Rectal smooth muscle tissue (tissue), 1 donor: ENCODE measurements at regions not wholly inside any gene's neighbourhood (a gene's known extent, or its start where the extent isn't known, plus 50 kb on each side); places are given as distances from the start of the nearest gene placed in this dataset.

Source experiments
- H3K27ac ChIP-seq: one replicate; pipeline ENCODE4 v1.7.0; 2013; ENCODE audit warnings: low read depth, low read length, inconsistent platforms
- H3K27me3 ChIP-seq: one replicate; pipeline ENCODE4 v1.7.0; 2013; ENCODE audit warnings: low read length; ENCODE audit not compliant: control insufficient read depth, insufficient read depth
- H3K36me3 ChIP-seq: one replicate; pipeline ENCODE4 v1.7.0; 2013; ENCODE audit warnings: low read length; ENCODE audit not compliant: control insufficient read depth, insufficient read depth
- H3K4me1 ChIP-seq: one replicate; pipeline ENCODE4 v1.7.0; 2013; ENCODE audit warnings: low read length; ENCODE audit not compliant: control insufficient read depth, insufficient read depth
- H3K4me3 ChIP-seq: one replicate; pipeline ENCODE4 v1.7.0; 2013; ENCODE audit warnings: low read length
- H3K9ac ChIP-seq: one replicate; pipeline ENCODE4 v1.7.0; 2013; ENCODE audit warnings: low read length

DNA sequence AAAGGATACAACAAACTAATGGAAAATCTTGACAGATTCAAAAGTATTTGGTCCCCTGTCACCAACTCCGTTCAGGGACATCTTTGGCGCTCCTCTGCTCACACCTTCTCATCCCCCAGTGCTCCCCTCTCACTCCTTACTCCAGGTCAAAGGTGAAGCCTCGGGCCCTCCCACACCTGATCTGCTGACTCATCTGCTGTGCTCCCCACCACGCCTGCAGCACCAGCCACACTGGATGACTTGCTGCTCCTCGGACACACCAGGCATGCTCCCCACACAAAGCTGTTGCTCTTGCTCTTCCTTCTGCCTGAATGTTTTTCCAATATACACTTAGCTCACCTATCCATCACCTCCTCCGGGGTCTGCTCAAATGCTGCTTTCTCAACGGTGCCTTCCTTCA, 123.4 kb downstream of the ESM1 start:
- no peaks in the 10 kb centered on the region for H3K27me3 ChIP-seq
- no peak overlapping the region for H3K9ac ChIP-seq
- peaks cover under 1% of the 10 kb centered on the region for H3K4me1 ChIP-seq
- H3K4me3 ChIP-seq, result no peak overlapping the region
- H3K27ac ChIP-seq, result no peak overlapping the region
- no peaks in the 10 kb centered on the region for H3K36me3 ChIP-seq

GRCh38 chr5:54861212-54861894, 124.0 kb downstream of the ESM1 start:
- Histone ChIP-seq H3K4me1 (no peaks in the 10 kb centered on the region), H3K9ac (no peak overlapping the region), H3K36me3 (no peaks in the 10 kb centered on the region), H3K27me3 (no peaks in the 10 kb centered on the region), H3K4me3 (no peak overlapping the region), H3K27ac (no peak overlapping the region)

DNA sequence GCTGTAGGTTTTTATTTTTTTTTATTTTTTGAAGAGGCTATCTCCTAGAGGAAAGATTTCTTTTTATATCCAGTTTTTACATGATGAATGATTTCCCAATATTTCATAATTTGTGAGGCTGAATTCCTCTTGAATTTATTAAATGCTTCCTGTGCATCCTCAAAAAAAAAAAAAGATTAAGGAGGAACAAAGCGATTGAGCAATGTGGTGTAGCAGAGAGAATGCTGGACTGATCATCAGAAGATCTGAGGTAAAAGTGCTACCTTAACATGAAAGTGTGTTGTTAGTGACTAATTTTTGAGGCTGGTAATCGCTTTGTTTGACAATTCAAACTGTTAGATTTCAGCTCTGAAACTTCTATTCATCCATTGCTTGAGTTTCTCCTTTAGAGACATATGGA, 125.1 kb downstream of the ESM1 start:
- Histone ChIP-seq H3K4me3 (no peak overlapping the region), H3K27me3 (no peaks in the 10 kb centered on the region), H3K36me3 (no peaks in the 10 kb centered on the region), H3K9ac (no peak overlapping the region), H3K27ac (no peak overlapping the region), H3K4me1 (no peaks in the 10 kb centered on the region)

DNA sequence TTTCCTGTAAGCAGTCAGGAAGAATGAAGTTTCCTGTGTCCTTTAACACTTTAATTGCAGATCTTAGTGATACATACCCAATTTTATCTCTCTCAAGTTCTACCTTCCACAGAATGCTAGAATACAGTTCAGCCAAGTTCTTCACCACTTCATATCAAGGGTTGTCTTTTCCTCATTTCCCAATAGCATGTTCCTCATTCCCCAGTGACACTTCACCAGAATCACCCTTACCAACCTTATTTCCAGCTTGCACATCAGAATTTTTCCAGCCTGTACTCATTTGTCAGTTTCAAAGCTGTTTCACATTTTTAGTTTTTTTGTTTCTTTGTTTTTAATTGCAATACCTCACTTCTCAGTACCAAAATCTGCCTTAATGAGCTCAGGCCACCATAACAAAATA, 126.1 kb downstream of the ESM1 start:
- H3K4me3 ChIP-seq, result no peak overlapping the region
- no peak overlapping the region for H3K9ac ChIP-seq
- H3K27me3 ChIP-seq, result no peaks in the 10 kb centered on the region
- H3K27ac ChIP-seq, result no peak overlapping the region
- no peaks in the 10 kb centered on the region for H3K4me1 ChIP-seq
- no peaks in the 10 kb centered on the region for H3K36me3 ChIP-seq

GRCh38 chr5:54854883-54855581, 130.4 kb downstream of the ESM1 start:
- Histone ChIP-seq H3K4me3 (no peak overlapping the region), H3K27ac (no peak overlapping the region), H3K9ac (no peak overlapping the region), H3K4me1 (no peaks in the 10 kb centered on the region), H3K27me3 (no peaks in the 10 kb centered on the region), H3K36me3 (no peaks in the 10 kb centered on the region)

DNA sequence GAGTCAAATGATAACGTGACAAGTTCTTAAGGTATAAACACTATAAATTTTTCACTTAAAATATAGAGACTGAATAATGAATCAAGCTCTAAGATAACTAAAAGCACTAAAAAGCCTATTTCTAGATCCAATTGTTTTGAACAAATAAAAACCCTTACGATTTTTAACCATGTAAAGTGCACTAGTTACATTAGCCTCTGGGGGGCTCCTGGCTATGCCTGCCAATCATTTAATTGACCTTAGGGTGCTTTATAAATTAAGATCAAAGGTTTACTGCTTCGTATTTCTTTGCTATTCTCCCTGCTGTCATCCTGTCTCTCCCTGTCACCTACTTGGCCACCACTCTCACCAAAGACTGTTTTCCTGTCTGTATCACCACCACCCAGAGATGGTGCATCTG, 133.4 kb downstream of the ESM1 start:
- Histone ChIP-seq H3K9ac (no peak overlapping the region), H3K4me3 (no peak overlapping the region), H3K36me3 (no peaks in the 10 kb centered on the region), H3K27me3 (no peaks in the 10 kb centered on the region), H3K4me1 (no peaks in the 10 kb centered on the region), H3K27ac (no peak overlapping the region)

GRCh38 chr5:54851449-54851848, 133.9 kb downstream of the ESM1 start:
- Histone ChIP-seq H3K4me3 (no peak overlapping the region), H3K4me1 (no peaks in the 10 kb centered on the region), H3K9ac (no peak overlapping the region), H3K36me3 (no peaks in the 10 kb centered on the region), H3K27ac (no peak overlapping the region), H3K27me3 (no peaks in the 10 kb centered on the region)

DNA sequence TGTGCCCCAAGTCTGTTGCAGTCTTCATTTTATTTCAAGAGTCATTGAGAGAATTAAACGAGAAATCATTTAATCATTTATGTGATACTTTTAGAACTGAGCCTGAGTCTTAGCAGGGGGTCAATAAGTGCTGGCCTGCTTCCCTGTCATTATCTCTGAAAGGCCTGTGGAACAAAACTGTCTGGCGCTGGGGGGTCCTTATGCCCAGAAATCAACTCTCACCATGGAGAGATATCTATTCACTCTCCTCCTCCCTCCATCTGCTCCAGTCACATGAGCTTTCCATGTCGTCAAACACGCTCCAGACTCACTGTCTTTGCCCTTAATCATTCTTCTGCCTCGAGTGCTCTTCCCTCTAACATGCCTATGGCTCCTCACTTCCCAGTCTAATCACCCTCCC, 136.8 kb downstream of the ESM1 start:
- Histone ChIP-seq H3K27me3 (no peaks in the 10 kb centered on the region), H3K4me1 (no peaks in the 10 kb centered on the region), H3K4me3 (no peak overlapping the region), H3K27ac (no peak overlapping the region), H3K36me3 (no peaks in the 10 kb centered on the region), H3K9ac (no peak overlapping the region)

GRCh38 chr5:54845567-54845941, 139.8 kb downstream of the ESM1 start:
- no peak overlapping the region for H3K27ac ChIP-seq
- no peak overlapping the region for H3K4me3 ChIP-seq
- H3K9ac ChIP-seq, result no peak overlapping the region
- no peaks in the 10 kb centered on the region for H3K27me3 ChIP-seq
- H3K36me3 ChIP-seq, result no peaks in the 10 kb centered on the region
- H3K4me1 ChIP-seq, result no peaks in the 10 kb centered on the region

DNA sequence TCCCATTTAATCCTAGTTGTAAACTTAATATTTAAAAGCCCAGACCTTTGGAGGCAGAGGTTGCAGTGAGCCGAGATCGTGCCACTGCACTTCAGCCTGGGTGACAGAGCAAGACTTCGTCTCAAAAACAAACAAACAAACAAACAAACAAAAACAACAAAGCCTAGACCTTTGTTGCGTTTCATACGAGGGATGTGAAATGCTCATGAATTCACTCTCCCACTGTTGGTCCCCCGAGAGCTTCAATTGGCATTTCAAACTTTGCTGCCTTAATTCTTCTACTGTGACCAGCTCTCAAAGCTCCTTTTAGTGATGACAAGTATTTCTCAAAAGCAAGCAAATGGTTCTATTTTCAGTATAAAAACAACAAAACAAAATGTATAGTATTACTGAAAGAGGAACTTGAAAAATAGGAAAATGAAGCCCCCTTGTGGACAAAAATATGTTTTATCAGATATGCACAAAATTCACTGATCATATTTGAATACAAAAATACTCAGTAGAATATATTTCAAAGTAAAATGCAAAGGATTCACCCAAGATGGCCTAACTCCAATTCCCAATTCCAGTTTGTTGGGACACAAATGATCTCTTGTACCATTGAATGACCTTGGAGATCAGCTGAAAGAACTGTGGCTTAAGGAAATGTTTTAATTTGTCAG, 140.4 kb downstream of the ESM1 start:
- H3K4me1 ChIP-seq, result no peaks in the 10 kb centered on the region
- no peak overlapping the region for H3K27ac ChIP-seq
- H3K36me3 ChIP-seq, result no peaks in the 10 kb centered on the region
- no peaks in the 10 kb centered on the region for H3K27me3 ChIP-seq
- peak overlapping the region; percentile 14 for H3K4me3 ChIP-seq
- H3K9ac ChIP-seq, result no peak overlapping the region

- Histone ChIP-seq H3K4me3 (no peak overlapping the region), H3K4me1 (no peaks in the 10 kb centered on the region), H3K9ac (no peak overlapping the region), H3K27ac (no peak overlapping the region), H3K27me3 (no peaks in the 10 kb centered on the region), H3K36me3 (no peaks in the 10 kb centered on the region)
Measured at GRCh38 chr5:54844266-54844665, 141.1 kb downstream of the ESM1 start.

DNA sequence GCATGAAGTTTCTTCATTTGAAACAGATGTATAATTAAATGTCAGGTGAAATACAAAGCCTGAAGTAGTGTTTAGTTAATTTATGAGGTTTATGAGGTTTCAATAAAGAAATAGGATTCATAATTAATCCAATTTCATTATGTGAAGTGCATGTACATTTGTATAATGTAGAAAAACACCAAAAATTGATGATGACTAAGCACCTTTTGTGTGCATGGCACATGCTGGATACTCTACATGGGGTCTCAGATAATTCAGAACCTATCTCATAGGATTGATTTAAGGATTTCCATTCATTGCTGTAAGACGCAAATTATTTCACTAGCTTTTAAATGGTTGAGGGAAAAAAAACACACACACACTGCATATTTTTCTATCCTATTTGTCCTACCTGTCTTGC, 143.9 kb downstream of the ESM1 start:
- Histone ChIP-seq H3K27ac (no peak overlapping the region), H3K27me3 (no peaks in the 10 kb centered on the region), H3K36me3 (no peaks in the 10 kb centered on the region), H3K4me1 (no peaks in the 10 kb centered on the region), H3K9ac (no peak overlapping the region), H3K4me3 (no peak overlapping the region)

GRCh38 chr5:54838843-54839242, 146.6 kb downstream of the ESM1 start:
- no peaks in the 10 kb centered on the region for H3K4me1 ChIP-seq
- no peaks in the 10 kb centered on the region for H3K27me3 ChIP-seq
- no peak overlapping the region for H3K9ac ChIP-seq
- H3K4me3 ChIP-seq, result no peak overlapping the region
- H3K36me3 ChIP-seq, result no peaks in the 10 kb centered on the region
- no peak overlapping the region for H3K27ac ChIP-seq
